ENCODE measurements at regions not wholly inside any gene's neighbourhood (a gene's known extent, or its start where the extent isn't known, plus 50 kb on each side); places are given as distances from the start of the nearest gene placed in this dataset.

DNA sequence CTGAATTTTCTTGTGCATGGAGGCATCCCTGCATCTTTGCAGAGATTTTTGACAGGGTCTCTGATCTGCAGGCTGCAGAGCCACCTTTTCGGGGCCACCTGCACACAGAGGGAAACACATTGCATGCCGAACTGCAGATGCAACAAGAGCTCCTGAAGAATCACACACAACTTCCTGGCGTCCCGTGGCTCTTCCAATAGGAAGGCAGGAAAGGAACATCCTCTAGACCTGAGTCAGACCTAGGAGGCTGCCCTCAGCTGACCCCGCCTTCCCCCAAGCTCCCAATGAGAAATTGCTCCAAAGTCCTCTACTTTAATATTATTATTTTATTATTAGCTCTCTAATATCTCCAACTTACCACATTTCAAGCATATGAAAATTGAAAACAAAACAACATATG is 213.2 kb upstream of the ARRDC4 start:
- DNase-seq = no peak

- no peak for DNase-seq
These were observed 211.9 kb upstream of the ARRDC4 start for GRCh38 chr15:97748576-97748975.

GRCh38 chr15:97750060-97750459 is 210.4 kb upstream of the ARRDC4 start:
- no peak for DNase-seq

DNA sequence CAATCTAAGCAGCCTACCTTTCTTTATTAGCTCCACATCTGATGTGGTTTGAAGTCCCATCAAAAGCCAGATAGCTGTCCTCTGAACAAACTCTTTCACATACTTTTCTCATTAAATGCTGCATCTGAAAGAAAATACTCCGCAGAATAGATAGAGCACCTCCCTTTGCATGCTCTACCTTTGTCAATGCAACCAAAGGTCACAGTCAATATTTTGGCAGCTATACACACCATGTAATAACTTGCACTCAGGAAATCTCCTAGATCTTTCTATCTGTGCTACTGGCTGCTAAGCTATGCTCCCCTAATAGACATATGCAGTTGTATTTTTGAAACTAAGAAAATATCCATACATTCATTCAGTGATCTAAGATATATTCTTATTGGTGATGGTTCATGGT is 204.8 kb upstream of the ARRDC4 start:
- DNase-seq = no peak

- no peak for DNase-seq
These were observed 201.1 kb upstream of the ARRDC4 start for GRCh38 chr15:97759363-97759762.

GRCh38 chr15:97761110-97761509 is 199.4 kb upstream of the ARRDC4 start:
- DNase-seq = no peak

DNA sequence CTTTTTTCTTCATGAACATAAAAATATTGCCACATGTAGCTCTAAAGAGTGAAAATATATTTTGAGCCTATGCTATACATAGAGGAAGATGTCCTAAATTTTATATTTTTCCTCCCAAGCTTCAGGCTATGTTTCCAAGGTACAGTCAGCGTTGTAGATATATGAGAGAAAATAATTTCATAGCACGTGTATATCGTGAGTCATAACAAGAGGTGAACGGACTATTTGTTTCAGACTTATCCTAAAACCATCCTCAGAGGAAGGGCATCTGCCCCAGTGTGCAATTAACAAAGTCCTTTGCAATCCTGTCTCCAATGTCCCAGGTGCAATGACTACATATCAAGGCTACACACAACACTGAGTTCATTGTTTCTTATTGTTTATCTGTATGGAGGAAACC is 177.3 kb upstream of the ARRDC4 start:
- no peak for DNase-seq

- no peak for DNase-seq
These were observed 173.8 kb upstream of the ARRDC4 start for GRCh38 chr15:97786741-97787140.

DNA sequence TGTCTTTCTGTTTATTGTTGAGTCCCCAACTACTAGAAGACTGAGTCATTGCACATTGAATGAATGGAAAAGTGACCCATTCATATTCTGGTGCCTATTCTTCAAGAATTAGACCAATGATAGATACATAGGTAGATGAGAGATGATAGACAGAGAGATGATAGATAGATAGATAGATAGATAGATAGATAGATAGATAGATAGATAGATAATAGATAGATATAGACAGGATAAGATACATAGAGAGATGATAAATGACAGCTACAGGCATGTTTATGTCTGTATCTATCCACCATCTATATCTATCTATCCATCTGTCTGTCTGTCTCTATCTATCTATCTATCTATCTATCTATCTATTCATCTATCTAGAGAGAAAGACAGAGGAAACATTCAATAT is 170.3 kb upstream of the ARRDC4 start:
- DNase-seq = no peak

DNA sequence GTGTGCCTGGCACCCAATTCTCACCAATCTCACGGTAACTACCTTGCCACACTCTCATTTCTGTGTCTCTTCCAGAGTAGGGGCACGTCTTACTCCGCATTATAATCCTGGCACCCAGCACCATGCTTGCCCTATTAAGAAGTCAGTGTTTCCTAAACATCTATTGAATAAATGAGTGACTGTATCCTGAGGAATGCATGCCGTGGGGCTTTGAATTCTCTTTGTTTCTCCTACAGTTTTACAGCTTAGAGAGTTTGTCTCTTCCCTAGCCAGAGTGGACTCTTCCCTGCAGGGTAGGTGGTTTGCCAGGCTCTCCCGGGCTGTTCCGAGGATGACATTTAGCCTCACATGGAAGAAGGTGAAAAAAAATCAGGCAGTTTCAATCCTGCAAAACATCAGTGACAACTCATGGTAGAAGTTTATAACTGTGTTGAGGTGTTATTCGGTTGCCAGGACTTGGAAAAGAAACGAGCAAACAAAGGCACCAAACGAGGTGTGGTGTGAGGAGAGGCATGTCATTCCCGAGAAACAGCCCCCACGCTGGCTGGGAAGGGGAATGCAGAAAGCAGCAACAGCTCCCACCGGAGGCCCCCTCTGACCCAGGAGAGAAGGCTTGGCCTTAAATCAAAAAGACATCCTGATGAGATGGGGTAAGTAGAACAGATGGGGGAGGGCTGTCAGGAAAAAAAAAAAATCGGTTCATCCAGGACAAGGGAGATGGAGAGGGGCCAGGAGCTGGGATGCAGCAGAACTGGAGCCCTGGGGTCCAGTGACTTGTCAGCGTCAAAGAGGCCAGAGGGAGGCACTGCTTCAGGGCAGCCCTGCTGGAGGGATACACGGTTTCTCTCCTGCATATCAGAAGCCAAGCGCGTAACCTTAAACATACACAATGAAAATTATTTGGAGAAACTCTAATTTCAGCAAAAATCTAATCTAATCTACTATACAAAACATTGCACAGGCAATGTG is 168.4 kb upstream of the ARRDC4 start:
- DNase-seq = no peak

DNA sequence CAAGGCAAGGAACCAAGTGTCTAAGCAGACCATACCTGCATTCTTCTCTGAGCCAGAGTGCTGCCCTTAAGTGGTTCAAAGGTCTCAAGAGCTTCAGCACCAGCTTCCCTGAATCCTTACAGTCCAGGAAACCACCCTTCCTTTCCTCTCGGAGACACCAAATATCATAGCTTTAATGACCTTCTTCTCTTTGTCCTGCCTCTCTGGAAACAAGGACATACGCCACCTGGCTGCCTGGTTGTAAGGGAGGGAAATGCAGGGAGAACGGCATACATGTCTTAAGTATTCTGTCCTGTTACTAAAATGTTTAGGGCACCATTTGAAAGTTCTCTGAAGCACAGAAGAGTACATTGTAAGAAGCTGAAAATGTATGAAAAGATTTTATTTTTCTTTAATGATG is 155.6 kb upstream of the ARRDC4 start:
- DNase-seq = no peak

DNA sequence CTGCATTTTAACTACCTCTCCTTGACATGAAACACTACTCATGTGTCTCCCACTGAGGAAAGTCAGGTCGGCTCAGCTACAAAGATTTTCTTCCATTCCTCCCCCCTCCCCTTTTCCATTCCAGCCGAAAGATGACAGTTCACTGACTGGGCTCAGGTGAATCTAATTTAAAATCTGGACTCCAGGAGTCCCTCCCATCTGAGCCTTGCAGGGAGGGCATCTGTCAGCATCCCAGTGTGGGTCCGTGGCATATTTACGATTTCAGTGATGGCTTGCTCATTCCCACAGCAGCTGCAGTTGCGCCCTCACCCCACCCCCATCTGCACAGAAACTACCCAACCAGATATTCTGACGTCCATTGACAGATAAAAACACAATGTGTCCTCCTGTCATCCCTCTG is 153.7 kb upstream of the ARRDC4 start:
- DNase-seq = no peak

GRCh38 chr15:97815835-97816234 is 144.7 kb upstream of the ARRDC4 start:
- DNase-seq = no peak

GRCh38 chr15:97817276-97817890 is 143.1 kb upstream of the ARRDC4 start:
- DNase-seq = no peak

GRCh38 chr15:97836003-97836402 is 124.5 kb upstream of the ARRDC4 start:
- no peak for DNase-seq

DNA sequence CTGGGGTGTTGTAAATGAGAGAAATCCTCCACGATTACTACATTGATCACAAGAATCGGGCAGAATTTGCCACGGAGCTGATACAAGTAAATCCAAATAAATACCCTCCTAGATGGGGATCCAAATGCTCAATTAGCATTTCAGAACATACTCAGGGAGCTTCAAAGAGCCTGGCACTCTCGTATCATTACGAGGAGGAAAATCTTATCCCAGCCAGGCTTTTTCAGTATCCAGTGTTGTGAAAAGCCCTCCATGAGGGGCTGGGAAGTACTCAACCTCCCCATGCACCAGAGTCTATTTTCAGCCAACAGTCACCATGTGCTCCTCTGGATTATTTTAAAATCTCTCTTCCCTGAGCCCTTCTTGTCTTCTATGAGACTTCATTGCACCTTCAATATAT is 122.6 kb upstream of the ARRDC4 start:
- DNase-seq = no peak

DNA sequence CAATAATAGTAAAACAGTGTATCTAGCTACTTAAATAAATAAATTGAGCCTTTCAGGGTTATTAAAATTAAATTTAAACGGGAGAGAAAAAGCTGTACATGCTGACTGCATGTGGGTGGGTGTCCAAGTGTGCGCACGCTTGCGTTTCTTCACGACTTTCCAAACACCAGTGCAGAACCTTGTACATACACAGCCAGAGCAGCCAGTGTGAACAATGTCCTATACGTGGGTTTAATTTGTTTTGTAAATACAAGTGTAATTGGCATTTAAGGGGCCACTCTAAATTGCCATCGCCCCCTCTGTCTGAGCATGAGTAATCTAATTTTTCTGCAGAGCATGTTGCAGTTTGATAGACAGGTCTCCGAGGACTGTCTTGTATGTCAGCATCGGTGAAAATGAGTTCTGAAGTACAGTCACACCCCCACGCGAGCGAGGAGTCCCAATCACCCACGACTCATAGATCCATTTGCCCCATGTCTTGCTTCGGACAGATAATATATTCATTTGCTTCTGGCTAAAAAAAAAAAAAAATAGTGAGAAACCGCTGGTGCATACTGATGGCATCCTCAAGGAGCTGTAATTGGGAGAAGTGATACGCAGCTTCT is 121.8 kb upstream of the ARRDC4 start:
- DNase-seq = no peak

DNA sequence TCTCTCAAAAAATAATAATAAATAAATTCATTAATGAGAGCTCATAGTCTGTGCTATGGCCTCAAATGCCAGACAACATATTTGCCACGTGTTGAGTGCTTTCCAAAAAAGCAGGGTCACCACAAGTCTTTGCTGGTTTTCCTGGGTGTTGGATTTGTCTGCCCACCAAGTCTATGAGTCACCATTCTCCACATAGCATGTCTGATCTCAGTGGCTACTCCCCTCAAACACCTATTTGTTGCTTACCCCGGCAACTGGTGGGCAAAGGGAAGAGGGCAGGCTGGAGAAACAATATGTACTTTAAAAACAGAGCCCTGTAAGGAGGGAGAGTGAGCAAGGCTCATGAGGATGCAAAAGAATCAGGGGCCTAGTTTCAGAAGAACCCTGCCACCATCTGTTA is 120.0 kb upstream of the ARRDC4 start:
- DNase-seq = no peak

- no peak for DNase-seq
These were observed 118.9 kb upstream of the ARRDC4 start for GRCh38 chr15:97841558-97841957.

- DNase-seq = no peak
These were observed 111.3 kb upstream of the ARRDC4 start for GRCh38 chr15:97849183-97849582.

- DNase-seq = no peak
These were observed 102.2 kb upstream of the ARRDC4 start for GRCh38 chr15:97858296-97858695.

DNA sequence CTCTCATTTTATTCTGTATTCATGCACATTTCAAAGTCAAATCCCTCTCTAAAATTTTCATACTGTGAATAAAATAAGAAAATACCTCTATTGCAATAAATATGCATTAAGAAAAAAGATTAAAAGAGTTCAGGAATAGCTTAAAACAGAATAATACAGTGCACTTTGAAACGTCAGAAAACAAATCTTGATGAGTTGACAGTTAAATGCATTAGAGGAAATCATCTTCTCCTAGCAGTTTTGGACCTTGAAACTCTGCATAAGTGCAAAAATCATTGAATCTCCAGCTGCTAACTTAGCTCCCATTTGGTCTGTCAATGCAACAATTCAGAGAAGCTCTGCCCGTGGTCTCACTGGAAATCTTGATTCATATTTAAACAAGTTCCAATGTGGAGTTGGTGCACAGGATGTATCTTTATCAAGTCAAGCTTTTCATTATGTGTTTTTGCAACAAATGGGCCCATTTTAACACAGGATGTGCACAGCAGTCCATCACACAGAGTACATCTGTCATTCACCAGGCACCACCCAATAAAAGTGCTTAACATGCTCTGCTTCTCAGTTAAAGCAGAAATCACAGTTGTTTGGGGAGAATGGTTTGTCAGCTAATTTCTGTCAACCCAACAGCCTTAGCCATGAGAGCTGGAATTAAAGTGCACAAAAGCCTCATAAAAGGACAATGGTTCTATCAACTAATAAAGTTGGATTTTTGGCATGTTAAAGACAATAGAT is 98.8 kb upstream of the ARRDC4 start:
- no peak for DNase-seq

GRCh38 chr15:97866959-97867358 is 93.5 kb upstream of the ARRDC4 start:
- peak; percentile 81 for DNase-seq

Measured in COR-L47 (cell line).